Testis (tissue), 2 donors: ENCODE measurements at regions not wholly inside any gene's neighbourhood (a gene's known extent, or its start where the extent isn't known, plus 50 kb on each side); places are given as distances from the start of the nearest gene placed in this dataset.

Experiments used
- CTCF ChIP-seq, 3 experiments: fragments of 450-650 bp in 2 of 3; fragments of 200-600 bp in 1 of 3; sonication (generic) in 1 of 3; IDR thresholded peaks; one replicate each; pipeline ENCODE4 v1.5.1; 2016 to 2019; ENCODE audit warnings: antibody characterized with exemption in 3 of 3, mild to moderate bottlenecking in 2 of 3, moderate library complexity in 1 of 3
- POLR2A ChIP-seq: fragments of 450-650 bp; IDR thresholded peaks from one replicate; pipeline ENCODE4 v1.6.1; 2017; ENCODE audit warnings: antibody characterized with exemption, mild to moderate bottlenecking, moderate library complexity

- TF ChIP-seq CTCF (IDR thresholded peaks at IDR 0.05): no peak
- TF ChIP-seq POLR2A: no peak
Measured at GRCh38 chr3:102905811-102906210, 471.0 kb downstream of the ZPLD1 start.
